HCT116 (cell line): ENCODE measurements at regions not wholly inside any gene's neighbourhood (a gene's known extent, or its start where the extent isn't known, plus 50 kb on each side); places are given as distances from the start of the nearest gene placed in this dataset.

Experiments
- ATAC-seq: fragments of 200-7000 bp; cut with Tn5 transposase; 2 replicates; pipeline ENCODE4 v1.9.1; 2020; ENCODE audit warnings: mild to moderate bottlenecking, moderate library complexity
- BruUV-seq: library from RNA; stranded (reverse); fragments of 400-500 nt; replicated peaks from 2 replicates; lab custom pipeline; 2021; lab: Mats Ljungman, UMichigan
- CTCF ChIA-PET: fragments of 300-600 bp; sonication (Branson Sonifier 250); formaldehyde crosslinking; loops from one replicate; lab custom pipeline; 2021; ENCODE audit warnings: antibody characterized with exemption; lab: Charles Lee
- POLR2A ChIA-PET: fragments of 300-600, 350-600 bp; sonication (Branson Sonifier 250); formaldehyde crosslinking; loops from one replicate; lab custom pipeline; 2021; ENCODE audit warnings: antibody characterized with exemption; lab: Charles Lee
- RAD21 ChIA-PET, 2 experiments: fragments of 300-600 bp; sonication (Branson Sonifier 250); formaldehyde crosslinking; loops; one replicate each; lab custom pipeline; 2023; ENCODE audit warnings: low total read pairs in 2 of 2; ENCODE audit not compliant: uncharacterized antibody in 2 of 2, unreplicated experiment in 2 of 2, low non-redundant PET in 1 of 2; lab: Charles Lee
- DNase-seq: peaks from one replicate; pipeline ENCODE4 v3.0.0-alpha.2; 2010; ENCODE audit warnings: low read depth, low spot score
- H2AFZ ChIP-seq: fragments of 200-600 bp; shearing (Covaris generic), sonication (generic); 2 replicates; pipeline ENCODE4 v1.6.1; 2017; ENCODE audit warnings: low read depth, mixed run types, mixed read lengths, antibody characterized with exemption, low read length; ENCODE audit not compliant: poor library complexity, severe bottlenecking
- H3K27ac ChIP-seq: 2 replicates; pipeline ENCODE4 v1.5.1; 2012; ENCODE audit warnings: low read depth, low read length
- H3K27me3 ChIP-seq: fragments of 200-600 bp; sonication (generic); 2 replicates; pipeline ENCODE4 v1.6.1; 2016; ENCODE audit warnings: mixed run types, low read length, mixed read lengths; ENCODE audit not compliant: insufficient read depth
- H3K36me3 ChIP-seq, 2 experiments: fragments of 200-500 bp in 1 of 2; fragments of 200-600 bp in 1 of 2; sonication (Bioruptor generic) in 1 of 2; sonication (generic) in 1 of 2; 2 replicates each; pipeline versions ENCODE4 v1.5.1 to v1.6.1; 2014 to 2016; ENCODE audit warnings: low read length in 2 of 2, inconsistent platforms in 1 of 2, mixed read lengths in 1 of 2, mixed run types in 1 of 2; ENCODE audit not compliant: insufficient read depth in 2 of 2, control insufficient read depth in 1 of 2
- H3K4me1 ChIP-seq, 2 experiments: fragments of 200-600 bp in 1 of 2; sonication (generic) in 1 of 2; 2 replicates each; pipeline versions ENCODE4 v1.5.1 to v1.6.1; 2012 to 2017; ENCODE audit warnings: low read length in 2 of 2, inconsistent platforms in 1 of 2, mild to moderate bottlenecking in 1 of 2, mixed read lengths in 1 of 2, mixed run types in 1 of 2, moderate library complexity in 1 of 2; ENCODE audit not compliant: insufficient read depth in 2 of 2, control insufficient read depth in 1 of 2
- H3K4me2 ChIP-seq: fragments of 200-600 bp; sonication (generic); 2 replicates; pipeline ENCODE4 v1.6.1; 2017; ENCODE audit warnings: mixed run types, low read length, mixed read lengths
- H3K4me3 ChIP-seq, 2 experiments: fragments of 200-600 bp in 1 of 2; sonication (generic) in 1 of 2; replicated peaks in 1 of 2; 2 replicates each; pipeline ENCODE4 v1.5.1; 2011 to 2016; ENCODE audit warnings: low read length in 2 of 2, control low read depth in 1 of 2, low read depth in 1 of 2, mild to moderate bottlenecking in 1 of 2, mixed read lengths in 1 of 2, mixed run types in 1 of 2
- H3K79me2 ChIP-seq: fragments of 200-600 bp; sonication (generic); 2 replicates; pipeline ENCODE4 v1.6.1; 2017; ENCODE audit warnings: mild to moderate bottlenecking, mixed run types, low read length, moderate library complexity, mixed read lengths; ENCODE audit not compliant: insufficient read depth
- H3K9ac ChIP-seq: fragments of 200-600 bp; sonication (generic); 2 replicates; pipeline ENCODE4 v1.6.1; 2016; ENCODE audit warnings: low read length, mixed read lengths
- H3K9me2 ChIP-seq: fragments of 200-600 bp; sonication (generic), shearing (Covaris generic); 2 replicates; pipeline ENCODE4 v1.6.1; 2017; ENCODE audit warnings: mixed run types, mild to moderate bottlenecking, moderate library complexity; ENCODE audit not compliant: insufficient read depth
- H3K9me3 ChIP-seq, 2 experiments: fragments of 200-500 bp in 1 of 2; fragments of 200-600 bp in 1 of 2; sonication (Bioruptor generic) in 1 of 2; sonication (generic) in 1 of 2; 2 replicates each; pipeline ENCODE4 v1.6.1; 2014 to 2017; ENCODE audit warnings: low read length in 2 of 2, mixed read lengths in 2 of 2, inconsistent platforms in 1 of 2, low read depth in 1 of 2, mild to moderate bottlenecking in 1 of 2, mixed run types in 1 of 2, moderate library complexity in 1 of 2; ENCODE audit not compliant: control insufficient read depth in 1 of 2, insufficient read depth in 1 of 2
- H4K20me1 ChIP-seq: fragments of 200-600 bp; sonication (generic), shearing (Covaris generic); 2 replicates; pipeline ENCODE4 v1.6.1; 2017; ENCODE audit warnings: mixed run types, mild to moderate bottlenecking, moderate library complexity; ENCODE audit not compliant: insufficient read depth
- ATF3 ChIP-seq: IDR thresholded peaks from 2 replicates; pipeline ENCODE4 v1.6.1; 2012
- CTCF ChIP-seq, 3 experiments: fragments of 200-600 bp in 1 of 3; sonication (generic) in 1 of 3; IDR thresholded peaks in 2 of 3; conservative IDR thresholded peaks in 1 of 3; 2 replicates each; pipeline ENCODE4 v1.5.1; 2012 to 2017; ENCODE audit warnings: low read depth in 2 of 3, low read length in 2 of 3, antibody characterized with exemption in 1 of 3, borderline replicate concordance in 1 of 3, control low read depth in 1 of 3, mild to moderate bottlenecking in 1 of 3, mixed read lengths in 1 of 3, mixed run types in 1 of 3, moderate library complexity in 1 of 3; ENCODE audit not compliant: insufficient read depth in 1 of 3
- EZH2 ChIP-seq: fragments of 200-600 bp; sonication (generic); IDR thresholded peaks from 2 replicates; pipeline ENCODE4 v1.6.1; 2017; ENCODE audit warnings: antibody characterized with exemption, mixed run types
- EZH2phosphoT487 ChIP-seq: fragments of 200-600 bp; IDR thresholded peaks from 2 replicates; pipeline ENCODE4 v1.6.1; 2018; ENCODE audit warnings: antibody characterized with exemption, borderline replicate concordance
- MAX ChIP-seq: IDR thresholded peaks from 2 replicates; pipeline ENCODE4 v1.6.1; 2012
- POLR2A ChIP-seq: IDR thresholded peaks from 2 replicates; pipeline ENCODE4 v1.7.0; 2011; ENCODE audit warnings: borderline replicate concordance; ENCODE audit not compliant: insufficient read depth, insufficient read length; ENCODE audit errors: extremely low read depth
- SIN3A ChIP-seq: IDR thresholded peaks from 2 replicates; pipeline ENCODE4 v1.6.1; 2012; ENCODE audit warnings: low read depth
- SP1 ChIP-seq: IDR thresholded peaks from 2 replicates; pipeline ENCODE4 v1.6.1; 2012; ENCODE audit warnings: low read depth
- SRF ChIP-seq: IDR thresholded peaks from 2 replicates; pipeline ENCODE4 v1.6.1; 2012; ENCODE audit warnings: low read depth
- TCF7L2 ChIP-seq: IDR thresholded peaks from 2 replicates; pipeline ENCODE4 v1.7.0; 2011; ENCODE audit warnings: borderline replicate concordance, inconsistent platforms; ENCODE audit not compliant: insufficient read depth, insufficient read length; ENCODE audit errors: extremely low read depth
- ZFX ChIP-seq: fragments of 450-650 bp; IDR thresholded peaks from 2 replicates; pipeline ENCODE4 v1.6.1; 2017
- intact Hi-C: fragments of 100-400 bp; cut with micrococcal nuclease; formaldehyde crosslinking; loops from 2 replicates; pipeline ENCODE4 v1.10.0; 2022
- TF ChIP-seq, protein P1 (sequence below): IDR thresholded peaks from 2 replicates; pipeline ENCODE4 v1.6.1; 2012; ENCODE audit warnings: low read depth

DNA sequence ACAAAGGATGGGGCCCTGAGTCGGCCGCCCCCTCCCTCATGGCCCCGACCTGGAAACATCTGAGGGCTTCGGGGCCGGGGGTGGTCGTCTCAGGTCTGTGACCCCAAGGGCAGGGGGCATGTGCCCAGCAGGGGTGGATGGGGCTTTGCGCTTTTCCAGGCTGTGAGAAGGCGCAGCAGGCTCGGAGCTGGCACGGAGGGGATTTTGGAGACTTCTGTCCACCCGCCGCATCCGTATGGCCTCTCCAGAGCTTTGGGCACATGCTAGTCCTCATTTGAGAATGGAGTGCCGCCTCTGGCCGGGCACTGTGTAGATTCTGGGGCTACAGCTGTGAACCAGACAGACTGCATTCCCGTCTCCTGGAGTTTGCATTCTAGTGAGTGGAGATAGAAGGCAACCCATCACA lies 66.1 kb upstream of the WNT4 start:
- H3K36me3 ChIP-seq = no peaks in the 10 kb centered on the region
- no peaks in the 10 kb centered on the region for H3K9me2 ChIP-seq
- POLR2A ChIA-PET = no interaction called here
- H3K27ac ChIP-seq = no peak overlapping the region
- TF ChIP-seq EZH2 (no peak), MAX (no peak), EZH2phosphoT487 (no peak), ZFX (no peak), POLR2A (no peak)
- TF ChIP-seq, protein P1, sequence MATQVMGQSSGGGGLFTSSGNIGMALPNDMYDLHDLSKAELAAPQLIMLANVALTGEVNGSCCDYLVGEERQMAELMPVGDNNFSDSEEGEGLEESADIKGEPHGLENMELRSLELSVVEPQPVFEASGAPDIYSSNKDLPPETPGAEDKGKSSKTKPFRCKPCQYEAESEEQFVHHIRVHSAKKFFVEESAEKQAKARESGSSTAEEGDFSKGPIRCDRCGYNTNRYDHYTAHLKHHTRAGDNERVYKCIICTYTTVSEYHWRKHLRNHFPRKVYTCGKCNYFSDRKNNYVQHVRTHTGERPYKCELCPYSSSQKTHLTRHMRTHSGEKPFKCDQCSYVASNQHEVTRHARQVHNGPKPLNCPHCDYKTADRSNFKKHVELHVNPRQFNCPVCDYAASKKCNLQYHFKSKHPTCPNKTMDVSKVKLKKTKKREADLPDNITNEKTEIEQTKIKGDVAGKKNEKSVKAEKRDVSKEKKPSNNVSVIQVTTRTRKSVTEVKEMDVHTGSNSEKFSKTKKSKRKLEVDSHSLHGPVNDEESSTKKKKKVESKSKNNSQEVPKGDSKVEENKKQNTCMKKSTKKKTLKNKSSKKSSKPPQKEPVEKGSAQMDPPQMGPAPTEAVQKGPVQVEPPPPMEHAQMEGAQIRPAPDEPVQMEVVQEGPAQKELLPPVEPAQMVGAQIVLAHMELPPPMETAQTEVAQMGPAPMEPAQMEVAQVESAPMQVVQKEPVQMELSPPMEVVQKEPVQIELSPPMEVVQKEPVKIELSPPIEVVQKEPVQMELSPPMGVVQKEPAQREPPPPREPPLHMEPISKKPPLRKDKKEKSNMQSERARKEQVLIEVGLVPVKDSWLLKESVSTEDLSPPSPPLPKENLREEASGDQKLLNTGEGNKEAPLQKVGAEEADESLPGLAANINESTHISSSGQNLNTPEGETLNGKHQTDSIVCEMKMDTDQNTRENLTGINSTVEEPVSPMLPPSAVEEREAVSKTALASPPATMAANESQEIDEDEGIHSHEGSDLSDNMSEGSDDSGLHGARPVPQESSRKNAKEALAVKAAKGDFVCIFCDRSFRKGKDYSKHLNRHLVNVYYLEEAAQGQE = no peak
- no peak overlapping the region for H3K4me2 ChIP-seq
- no peak for ATAC-seq
- intact Hi-C loops = no loop called here
- H3K9ac ChIP-seq = no peak overlapping the region
- DNase-seq = no peak
- BruUV-seq = no TSS peak
- no peak overlapping the region for H3K4me3 ChIP-seq
- H3K4me1 ChIP-seq = no peaks in the 10 kb centered on the region
- peaks cover 15% of the 10 kb centered on the region for H3K27me3 ChIP-seq
- H4K20me1 ChIP-seq = no peaks in the 10 kb centered on the region
- CTCF ChIA-PET = no interaction called here
- RAD21 ChIA-PET = no interaction called here
- no peak overlapping the region for H2AFZ ChIP-seq
- no peaks in the 10 kb centered on the region for H3K79me2 ChIP-seq
- H3K9me3 ChIP-seq = no peaks in the 10 kb centered on the region

GRCh38 chr1:22210176-22210575 lies 67.3 kb upstream of the WNT4 start:
- H3K4me1 ChIP-seq = no peaks in the 10 kb centered on the region
- no peak overlapping the region for H3K27ac ChIP-seq
- no peaks in the 10 kb centered on the region for H3K36me3 ChIP-seq
- H3K79me2 ChIP-seq = no peaks in the 10 kb centered on the region
- H3K9ac ChIP-seq = no peak overlapping the region
- H3K4me2 ChIP-seq = no peak overlapping the region
- intact Hi-C loops = no loop called here
- no peak for ATAC-seq
- DNase-seq = no peak
- BruUV-seq = no TSS peak
- no peaks in the 10 kb centered on the region for H4K20me1 ChIP-seq
- H3K4me3 ChIP-seq = no peak overlapping the region
- ChIA-PET RAD21 (no interaction called here), CTCF (no interaction called here), POLR2A (no interaction called here)
- no peaks in the 10 kb centered on the region for H3K9me2 ChIP-seq
- H3K27me3 ChIP-seq = peaks cover 15% of the 10 kb centered on the region
- H2AFZ ChIP-seq = no peak overlapping the region
- H3K9me3 ChIP-seq = no peaks in the 10 kb centered on the region
- TF ChIP-seq POLR2A = no peak
- no peak for TF ChIP-seq EZH2
- no peak for TF ChIP-seq SP1
- no peak for TF ChIP-seq CTCF (IDR thresholded peaks at IDR 0.05 in 2 of 3, conservative IDR thresholded peaks at IDR 0.05 in 1 of 3; ENCODE audit: borderline replicate concordance in 1 of 3, insufficient read depth in 1 of 3, low read depth in 2 of 3, low read length in 2 of 3)
- no peak for TF ChIP-seq MAX
- TF ChIP-seq ATF3 = no peak
- TF ChIP-seq TCF7L2 = no peak
- no peak for TF ChIP-seq SIN3A
- no peak for TF ChIP-seq SRF
